A549 (cell line): ENCODE measurements at regions not wholly inside any gene's neighbourhood (a gene's known extent, or its start where the extent isn't known, plus 50 kb on each side); places are given as distances from the start of the nearest gene placed in this dataset.

Source experiments
- CTCF ChIP-seq: fragments of >200 bp; sonication (Bioruptor Twin); formaldehyde crosslinking; IDR thresholded peaks from 3 replicates; pipeline ENCODE4 v1.5.1; 2016
- EP300 ChIP-seq, 2 experiments: fragments of >200 bp; sonication (Bioruptor Twin); formaldehyde crosslinking; IDR thresholded peaks; 2 replicates in 1 of 2; 3 replicates in 1 of 2; pipeline ENCODE4 v1.6.1; 2016 to 2017
- PHF8 ChIP-seq: fragments of 200-600 bp; sonication (generic); IDR thresholded peaks from 2 replicates; pipeline ENCODE4 v1.6.1; 2016; ENCODE audit warnings: low read depth, mild to moderate bottlenecking, antibody characterized with exemption, moderate library complexity, borderline replicate concordance
- POLR2A ChIP-seq: IDR thresholded peaks from 2 replicates; pipeline ENCODE4 v1.6.1; 2012; ENCODE audit warnings: mild to moderate bottlenecking, low read length
- ZC3H11A ChIP-seq: fragments of 450-650 bp; IDR thresholded peaks from 2 replicates; pipeline ENCODE4 v1.6.1; 2014; ENCODE audit warnings: antibody characterized with exemption, mild to moderate bottlenecking

GRCh38 chr2:139162957-139163356, 382.8 kb upstream of the NXPH2 start:
- TF ChIP-seq CTCF (no peak), ZC3H11A (no peak), EP300 (IDR thresholded peaks at IDR 0.05) (no peak), POLR2A (no peak), PHF8 (no peak)
